NCI-H1092 (cell line): ENCODE measurements at regions not wholly inside any gene's neighbourhood (a gene's known extent, or its start where the extent isn't known, plus 50 kb on each side); places are given as distances from the start of the nearest gene placed in this dataset.

Experiments used
- DNase-seq: peaks from one replicate; lab custom pipeline; 2025; lab: John Stamatoyannopoulos, UW

DNA sequence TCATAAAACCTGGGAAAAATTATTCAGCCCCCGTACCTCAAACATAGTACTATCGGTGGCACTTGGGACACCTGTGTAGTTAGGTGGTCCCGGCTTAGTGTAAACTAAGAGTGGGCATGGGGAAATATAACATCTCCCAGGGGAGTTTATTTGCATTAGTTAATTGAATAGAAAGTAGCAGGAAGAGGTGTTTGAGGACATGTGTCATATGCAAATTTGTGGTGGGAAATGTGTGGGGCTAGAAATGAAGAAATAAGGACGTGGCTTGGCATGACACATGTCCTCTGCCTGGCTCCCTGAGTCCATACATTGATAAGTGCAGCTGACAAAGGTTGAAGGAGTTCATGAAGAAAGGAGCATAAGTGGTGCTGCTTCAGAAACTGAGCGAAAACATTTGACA lies 483.6 kb downstream of the SH2D1A start:
- no peak for DNase-seq

DNA sequence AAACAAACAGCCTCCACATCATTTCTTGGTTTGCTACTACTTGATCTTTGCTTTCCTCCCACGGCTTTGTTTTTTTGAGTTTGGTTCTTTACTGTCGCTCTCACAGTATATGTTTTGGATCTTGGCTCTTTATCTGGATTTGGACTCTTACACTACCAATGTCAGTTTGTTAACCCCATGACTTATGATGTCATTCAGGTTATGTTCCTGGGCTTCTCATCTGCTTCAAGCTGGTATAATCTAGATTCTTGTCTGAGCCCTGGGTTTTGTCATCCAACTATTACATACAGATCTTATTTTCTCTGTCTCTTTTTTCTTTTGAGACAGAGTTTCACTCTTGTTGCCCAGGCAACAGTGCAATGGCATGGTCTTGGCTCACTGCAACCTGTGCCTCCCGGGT lies 482.9 kb upstream of the TEX13C start:
- no peak for DNase-seq

DNA sequence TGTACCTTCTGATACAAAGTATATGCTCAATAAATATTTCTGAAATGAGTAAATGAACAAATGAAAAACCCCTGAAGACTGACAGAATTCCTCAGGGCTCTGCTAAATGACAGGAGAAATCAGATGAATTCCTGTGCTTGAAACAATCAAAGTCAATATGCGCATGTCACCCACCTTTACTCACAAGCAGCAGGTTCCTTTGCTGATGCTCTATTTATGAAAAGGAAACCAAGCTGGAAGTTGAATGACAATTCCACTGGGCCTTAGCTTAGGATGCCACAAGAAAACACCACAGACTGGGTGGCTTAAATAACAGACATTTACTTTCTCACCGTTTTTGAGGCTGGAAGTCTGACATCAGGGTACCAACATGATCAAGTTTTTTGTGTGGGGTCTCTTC lies 477.5 kb upstream of the TEX13C start:
- DNase-seq: no peak

DNA sequence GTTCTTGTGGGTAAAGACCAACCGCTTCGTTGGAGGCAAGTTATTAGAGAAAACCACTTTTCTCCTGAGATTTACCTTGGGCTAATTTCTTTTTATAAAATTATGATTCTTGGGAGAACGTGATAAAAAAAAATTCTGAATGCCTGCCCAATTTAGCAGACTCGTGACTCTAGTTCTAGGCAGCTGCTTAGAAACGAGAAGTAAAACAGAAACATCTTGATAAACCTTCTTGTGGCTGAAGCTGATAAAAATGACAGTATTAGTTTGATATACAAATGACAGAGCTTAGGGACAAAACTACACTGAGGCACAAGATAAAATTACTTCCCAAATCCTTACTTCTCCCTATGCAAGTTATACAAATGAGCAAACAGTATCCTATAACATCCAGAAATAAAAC lies 458.9 kb upstream of the TEX13C start:
- DNase-seq: no peak

DNA sequence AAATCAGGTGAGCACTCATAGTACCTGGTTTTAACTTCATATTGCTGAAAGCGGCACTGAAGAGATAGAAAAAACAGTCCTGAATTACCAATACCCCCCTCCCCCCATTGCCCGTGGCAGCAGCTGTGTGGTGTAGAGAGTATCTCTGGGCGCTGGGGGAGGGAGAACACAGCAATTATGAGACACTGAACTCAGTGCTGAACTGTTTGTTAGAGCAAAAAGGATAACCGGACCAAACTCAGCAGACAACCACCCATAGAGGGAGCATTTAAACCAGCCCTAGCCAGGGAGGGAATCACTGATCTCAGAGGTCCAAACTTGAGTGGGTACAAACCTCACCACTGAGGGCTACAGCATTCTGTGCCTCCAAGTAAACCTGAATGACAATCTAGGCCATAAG lies 457.4 kb upstream of the TEX13C start:
- no peak for DNase-seq

DNA sequence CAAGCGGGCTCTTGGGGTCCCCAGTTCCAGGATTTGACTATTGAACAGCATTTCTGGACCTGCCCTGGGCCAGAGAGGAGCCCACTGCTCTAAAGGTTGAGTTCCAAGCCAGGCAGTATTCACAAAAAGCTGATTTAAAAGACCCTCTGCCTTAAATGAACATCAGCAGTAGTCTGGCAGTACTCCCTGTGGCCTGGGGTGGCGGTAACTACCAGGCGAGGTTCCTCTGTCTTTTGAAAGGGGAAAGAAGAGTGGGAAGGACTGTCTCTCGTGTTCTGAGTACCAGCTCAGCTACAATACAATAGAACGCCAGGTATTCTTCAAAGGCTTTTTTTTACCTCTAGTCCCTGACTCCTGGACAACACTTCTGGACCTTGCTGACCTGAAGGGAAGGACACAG lies 456.4 kb upstream of the TEX13C start:
- no peak for DNase-seq

DNA sequence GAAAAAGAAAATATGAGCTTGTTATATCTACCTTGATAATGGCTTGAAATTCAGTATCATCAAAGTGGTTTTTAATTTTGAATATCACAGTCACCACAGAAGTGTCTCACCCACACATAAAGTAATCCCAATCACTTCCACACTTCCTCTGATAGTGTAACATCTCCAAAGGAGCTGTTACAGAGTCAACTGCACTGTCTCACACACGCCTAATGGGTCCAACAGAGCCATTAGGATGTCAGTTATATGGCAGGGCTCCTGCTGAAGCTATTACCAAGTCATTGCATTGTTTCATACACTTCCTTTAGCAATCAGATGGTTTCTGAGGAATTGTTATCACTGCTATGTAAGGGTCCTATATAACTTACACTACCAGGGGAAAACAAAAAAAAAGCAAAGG lies 432.1 kb upstream of the TEX13C start:
- DNase-seq: no peak

DNA sequence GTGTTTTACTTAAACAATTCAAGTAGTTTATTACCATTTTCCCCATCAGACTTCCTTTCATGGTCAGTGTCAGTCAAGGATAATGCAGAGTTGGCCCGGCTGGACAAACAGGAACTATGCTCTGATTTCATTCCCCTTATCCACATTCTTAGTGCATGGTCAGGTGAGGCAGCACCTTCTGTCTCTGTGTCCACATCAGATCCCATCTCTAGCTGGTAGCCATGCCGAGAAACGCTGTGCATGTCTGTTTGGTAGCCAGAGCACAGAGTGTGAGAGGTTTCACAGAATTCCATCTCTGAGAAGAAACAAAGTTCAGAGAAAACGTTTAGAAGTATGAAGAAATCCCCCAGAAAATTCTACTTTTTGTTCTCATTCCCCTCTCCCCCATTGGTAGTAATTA lies 423.7 kb upstream of the TEX13C start:
- DNase-seq: no peak

DNA sequence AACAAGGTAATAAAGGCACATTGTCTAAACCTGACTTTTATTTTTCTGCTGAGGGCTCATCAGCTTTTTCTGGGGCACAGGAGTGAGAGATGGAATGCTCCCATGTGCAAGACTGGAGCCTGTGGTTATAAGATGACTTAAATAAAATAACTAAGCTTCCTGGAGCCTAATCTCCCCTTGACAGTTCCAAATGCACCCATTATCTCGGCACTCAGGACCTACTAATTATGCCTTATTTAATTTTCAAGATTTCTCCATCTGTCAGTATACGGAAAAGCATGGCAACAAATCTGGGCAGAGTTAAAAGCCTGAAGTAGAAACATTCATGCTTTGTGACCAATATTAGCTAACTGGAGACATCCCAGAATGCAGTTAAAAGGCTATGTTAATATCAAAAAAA lies 416.7 kb upstream of the TEX13C start:
- DNase-seq: no peak

DNA sequence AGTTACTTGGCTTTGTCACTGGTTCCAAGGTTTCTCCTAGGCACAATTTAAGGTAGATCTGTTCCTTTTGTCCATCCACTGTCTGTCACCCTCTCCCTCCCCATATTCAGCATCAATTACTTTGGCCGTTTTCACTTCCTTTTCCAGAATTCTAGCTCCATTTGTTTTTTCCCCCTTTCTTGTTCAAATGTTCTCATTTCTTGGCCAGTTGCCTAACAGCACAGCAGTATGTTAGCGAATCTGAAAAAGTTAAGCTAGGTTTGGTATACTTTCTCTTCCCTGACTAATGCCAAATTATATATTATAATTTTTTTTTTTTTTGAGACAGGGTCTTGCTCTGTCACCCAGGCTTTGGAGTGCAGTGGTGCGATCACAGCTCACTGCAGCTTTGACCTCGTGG lies 409.1 kb upstream of the TEX13C start:
- DNase-seq: no peak

DNA sequence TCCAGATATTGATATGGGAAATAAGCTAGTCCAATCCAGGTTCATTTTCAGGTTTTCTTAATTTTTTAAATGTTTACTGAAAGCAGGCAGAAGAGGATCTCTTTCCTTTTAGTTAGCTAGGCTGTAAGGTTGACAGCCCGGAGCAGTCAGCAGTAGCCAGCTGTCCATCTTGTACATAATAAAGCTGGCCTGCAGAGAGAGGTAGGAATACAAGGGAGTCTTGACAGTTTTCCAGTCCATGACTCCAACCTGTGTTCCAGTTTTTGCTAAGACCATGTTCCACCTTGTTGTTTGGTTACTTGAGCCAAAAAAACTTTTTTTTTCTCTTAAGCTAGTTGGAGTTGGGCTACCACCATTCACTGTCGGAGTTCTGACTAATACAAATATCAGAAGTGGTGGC lies 402.7 kb upstream of the TEX13C start:
- no peak for DNase-seq

DNA sequence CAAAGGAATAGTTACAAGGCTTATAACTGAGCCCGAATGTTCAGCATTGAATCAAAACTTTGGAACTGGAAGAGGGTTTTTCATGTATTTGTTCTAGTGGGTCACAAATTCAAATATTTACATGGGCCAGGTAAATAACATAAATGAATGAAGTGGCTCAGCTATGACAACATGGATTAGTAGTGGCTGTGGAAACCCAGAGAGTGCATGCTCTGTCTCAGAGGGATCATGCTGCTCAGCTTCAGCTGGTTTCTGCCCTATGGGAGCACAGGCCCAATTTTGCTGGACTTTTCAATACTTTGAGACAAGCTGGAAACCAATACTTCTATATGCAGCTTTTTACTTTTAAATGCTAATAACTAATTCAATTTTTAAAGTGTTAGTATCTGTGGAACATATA lies 394.0 kb upstream of the TEX13C start:
- no peak for DNase-seq

DNA sequence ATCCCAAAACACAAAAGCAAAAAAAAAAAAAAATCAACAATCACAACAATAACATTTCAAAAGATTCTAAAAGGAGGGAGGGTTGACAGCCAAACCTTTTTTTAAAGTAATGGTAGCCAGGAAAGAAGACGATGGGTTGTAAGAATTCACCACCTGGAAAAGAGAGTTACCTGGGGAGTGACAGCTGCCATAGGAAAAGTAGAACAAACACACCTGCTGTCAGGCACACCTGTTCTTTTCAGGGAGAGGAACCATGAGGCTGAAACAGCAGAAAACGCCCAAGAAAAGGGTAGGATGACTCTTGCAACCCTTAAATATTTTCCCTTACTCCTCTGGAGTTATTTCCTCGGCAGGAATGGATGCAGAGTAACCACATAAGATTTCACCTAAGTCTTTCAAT lies 388.4 kb upstream of the TEX13C start:
- DNase-seq: no peak

DNA sequence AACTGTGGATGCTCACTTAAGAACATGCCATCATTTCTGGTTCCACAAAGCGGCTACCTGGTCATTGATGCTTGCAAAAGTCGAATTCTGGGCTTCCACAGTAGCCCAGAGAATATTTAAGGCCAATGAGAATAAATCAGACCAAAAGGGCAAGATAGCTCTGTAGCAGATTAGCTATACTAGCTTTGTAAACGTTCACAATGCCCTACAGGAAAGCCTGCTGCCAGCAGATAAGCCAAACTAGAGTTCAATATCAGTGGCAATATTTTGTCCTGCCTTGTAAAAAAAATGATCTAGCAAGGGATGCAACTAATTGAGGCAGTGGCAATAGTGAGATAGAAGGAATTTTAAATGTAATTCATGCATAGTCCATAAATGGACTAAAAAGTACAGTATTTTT lies 387.7 kb upstream of the TEX13C start:
- DNase-seq: no peak

DNA sequence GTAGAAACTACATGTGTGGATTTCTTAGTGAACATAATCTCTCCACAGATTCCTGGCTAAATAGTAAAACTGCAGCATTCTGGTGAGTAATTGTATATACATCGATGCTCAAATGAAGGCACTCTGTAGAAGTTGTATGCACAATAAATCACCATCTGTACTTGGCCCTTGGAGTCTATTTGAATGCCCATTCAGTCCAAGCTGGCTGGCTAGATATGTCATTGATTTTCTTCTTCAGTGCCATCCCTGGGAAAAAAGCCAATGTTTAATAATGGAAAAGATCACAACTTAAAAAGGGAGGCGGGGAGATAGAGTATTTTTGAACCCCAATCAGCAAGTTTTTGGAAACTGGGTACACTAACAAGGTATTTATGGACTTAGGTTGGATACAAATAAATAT lies 381.0 kb upstream of the TEX13C start:
- no peak for DNase-seq

DNA sequence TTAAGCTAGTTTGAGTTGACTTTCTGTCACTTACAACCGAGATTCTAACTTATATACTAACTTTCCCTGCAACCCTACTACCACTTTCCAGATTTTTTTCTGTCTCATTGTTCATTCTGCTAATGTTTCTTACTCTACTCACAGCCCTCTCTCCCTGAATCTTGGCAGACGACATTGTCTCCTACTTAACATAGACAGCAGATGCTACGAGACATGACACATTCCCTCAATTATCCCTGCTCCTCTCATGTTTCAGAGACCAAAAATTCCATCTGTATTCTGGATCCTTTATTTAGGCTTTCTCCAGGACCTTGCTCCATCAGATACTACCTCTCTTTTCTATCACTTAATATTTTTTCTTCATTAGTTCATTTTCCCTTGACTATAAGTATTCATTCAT lies 379.1 kb upstream of the TEX13C start:
- no peak for DNase-seq

DNA sequence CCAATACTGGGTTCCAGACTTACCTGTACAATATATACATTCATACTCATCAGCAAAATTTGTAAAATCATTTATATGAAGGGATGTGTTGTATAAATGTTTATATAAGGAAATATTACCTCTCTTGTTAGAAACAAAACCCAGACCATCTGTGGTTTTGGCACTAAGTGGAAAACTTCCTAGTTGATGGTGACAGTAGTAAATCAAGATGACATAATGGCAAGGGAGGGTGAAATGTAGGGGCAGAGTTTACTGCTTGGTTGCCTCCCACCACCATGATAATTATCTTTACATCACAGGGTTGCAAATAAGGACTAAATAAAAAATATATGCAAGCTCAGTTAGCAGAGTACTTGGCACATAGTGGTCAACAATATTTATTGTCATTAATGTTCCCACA lies 365.3 kb upstream of the TEX13C start:
- DNase-seq: no peak

DNA sequence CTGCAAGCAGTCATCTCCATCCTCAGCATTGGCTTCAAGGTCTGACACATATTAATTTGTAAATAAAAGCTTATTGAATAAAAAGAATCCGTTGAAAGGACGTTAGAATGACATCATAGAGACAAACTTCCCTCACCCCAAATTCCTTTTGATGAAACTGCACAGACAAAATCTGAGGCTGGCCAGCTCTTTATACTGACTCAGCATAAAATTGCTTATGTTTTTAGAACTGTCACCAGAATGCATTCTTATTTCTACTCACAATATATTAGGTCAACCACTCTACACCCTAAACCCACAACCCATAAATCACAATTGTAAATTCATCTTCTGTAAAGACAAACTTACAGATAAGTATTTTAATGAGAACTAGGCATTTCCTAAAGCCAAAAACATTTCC lies 359.2 kb upstream of the TEX13C start:
- DNase-seq: no peak

DNA sequence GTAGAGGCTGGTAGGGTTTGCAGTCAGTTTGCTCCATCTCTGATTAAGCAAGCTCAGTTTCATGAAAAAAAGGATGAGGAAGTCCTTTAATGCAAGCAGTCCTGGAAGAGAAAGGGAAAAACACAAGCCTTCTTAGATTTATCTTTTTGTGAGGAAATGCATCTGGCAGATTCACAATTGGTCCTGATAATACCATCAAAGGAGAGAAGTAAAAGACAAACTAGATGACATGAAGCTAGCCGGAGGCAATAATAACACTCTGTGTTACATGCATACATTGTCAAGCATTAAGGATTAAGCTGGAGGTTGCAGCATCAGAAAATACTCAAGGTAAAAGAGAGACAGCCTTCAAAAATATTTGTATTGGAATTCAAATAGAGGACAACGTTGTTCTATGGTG lies 356.0 kb upstream of the TEX13C start, which contains the start of gene TENM1:
Gene TENM1 (minus strand): TSS at position 101 of the 400 bp plus-strand sequence.
- no peak for DNase-seq

DNA sequence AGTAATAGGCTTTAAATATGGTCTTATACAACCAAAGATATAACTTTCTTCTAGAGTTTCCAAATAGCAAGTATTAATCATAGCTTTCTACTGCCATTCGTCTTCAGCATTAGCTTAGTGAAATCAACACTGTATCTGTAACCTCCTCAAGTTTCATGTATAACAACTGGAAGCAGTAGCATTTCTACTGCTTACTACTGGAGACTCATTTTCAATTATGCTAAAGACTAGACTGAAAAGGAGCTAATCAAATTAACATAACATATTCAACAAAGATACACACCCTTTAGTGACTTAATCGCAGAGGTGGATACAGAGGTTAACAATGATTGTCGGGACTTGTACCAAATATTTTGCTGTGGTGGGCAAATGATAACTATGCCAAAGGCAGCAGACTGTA lies 344.2 kb upstream of the TEX13C start:
- DNase-seq: no peak

DNA sequence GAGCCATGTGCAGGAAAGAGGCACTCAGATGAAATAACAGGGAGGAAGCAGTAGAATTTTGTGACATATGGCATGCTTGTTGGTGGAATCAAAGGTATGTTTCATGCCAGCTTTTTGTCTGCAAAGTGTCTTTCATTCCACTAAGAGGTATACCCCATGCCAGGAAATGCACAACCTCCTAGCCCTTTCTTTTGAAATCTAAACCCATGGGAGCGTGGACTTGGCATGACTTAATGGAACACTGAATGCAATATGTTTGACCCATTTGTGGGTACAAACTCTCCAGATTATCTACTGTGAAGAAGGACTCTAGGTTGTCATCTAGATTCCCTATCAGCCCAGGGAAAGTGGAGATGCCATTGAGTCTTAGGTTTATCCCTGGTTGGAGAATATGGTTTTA lies 338.3 kb upstream of the TEX13C start:
- peak; percentile 61 for DNase-seq

DNA sequence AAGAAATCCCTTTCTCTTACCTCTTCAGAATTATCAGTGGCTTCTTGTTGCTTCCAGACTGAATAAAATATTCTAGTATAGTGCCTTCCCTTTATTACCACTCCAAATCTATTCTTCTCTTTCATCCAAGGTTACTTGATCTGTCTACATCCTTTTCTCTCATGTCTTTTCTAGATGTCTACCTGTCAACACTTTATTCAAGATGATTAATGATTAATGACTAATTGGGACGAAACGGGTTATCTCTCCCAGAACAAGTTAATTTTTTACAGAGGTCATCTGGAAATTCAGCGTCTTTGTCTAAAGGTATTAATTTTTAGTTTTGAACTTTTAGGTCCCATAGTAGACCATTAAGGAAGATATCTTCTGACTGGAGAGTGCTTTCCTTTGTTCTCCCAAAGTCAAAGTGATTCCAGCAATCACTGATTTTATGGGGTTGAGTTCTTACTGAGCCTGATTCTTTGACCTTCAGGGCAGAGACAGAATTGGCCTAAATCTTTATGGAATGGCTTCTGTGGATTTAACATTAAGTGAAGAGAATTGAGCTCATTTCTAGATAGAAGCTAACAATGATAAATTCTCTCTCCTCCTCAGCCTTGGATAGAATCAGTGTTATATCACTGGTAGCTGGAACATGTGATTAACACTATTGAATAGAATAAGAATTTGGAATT lies 335.4 kb upstream of the TEX13C start:
- no peak for DNase-seq

DNA sequence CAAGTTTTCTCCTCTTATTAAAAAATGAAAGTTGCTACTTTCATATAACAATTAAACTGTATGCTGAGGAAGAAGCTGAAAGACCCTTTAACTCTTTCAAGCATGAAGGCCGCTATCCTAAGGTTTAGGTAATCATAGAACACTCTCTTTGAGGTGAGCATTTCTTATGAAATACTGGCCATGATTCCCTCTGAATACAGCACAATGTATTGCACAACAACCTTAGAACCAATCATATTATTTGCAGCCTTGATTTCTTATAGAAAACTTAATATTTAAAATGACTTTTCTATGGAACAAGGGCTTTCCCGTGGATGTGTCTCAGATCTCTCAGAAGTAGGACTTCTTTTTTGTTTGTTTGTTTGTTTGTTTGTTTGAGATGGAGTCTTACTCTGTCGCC lies 333.4 kb upstream of the TEX13C start:
- no peak for DNase-seq

DNA sequence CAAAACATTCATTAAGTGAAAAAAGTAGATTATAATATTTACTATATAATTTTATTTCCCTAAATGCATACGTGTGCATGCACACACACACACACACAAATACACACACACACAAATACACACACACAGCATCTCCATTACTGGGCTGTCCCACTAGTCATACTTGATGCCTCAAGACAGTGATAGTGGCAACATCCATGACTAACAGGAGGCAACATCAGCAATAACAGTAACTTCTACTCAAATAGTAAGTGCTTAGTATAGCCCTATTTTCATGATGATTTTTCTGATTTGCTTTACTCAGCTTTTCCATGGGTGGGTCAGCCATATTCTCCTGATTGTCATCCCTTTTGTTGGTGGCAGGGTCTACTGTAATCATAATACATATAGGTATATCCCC lies 325.9 kb upstream of the TEX13C start:
- no peak for DNase-seq

DNA sequence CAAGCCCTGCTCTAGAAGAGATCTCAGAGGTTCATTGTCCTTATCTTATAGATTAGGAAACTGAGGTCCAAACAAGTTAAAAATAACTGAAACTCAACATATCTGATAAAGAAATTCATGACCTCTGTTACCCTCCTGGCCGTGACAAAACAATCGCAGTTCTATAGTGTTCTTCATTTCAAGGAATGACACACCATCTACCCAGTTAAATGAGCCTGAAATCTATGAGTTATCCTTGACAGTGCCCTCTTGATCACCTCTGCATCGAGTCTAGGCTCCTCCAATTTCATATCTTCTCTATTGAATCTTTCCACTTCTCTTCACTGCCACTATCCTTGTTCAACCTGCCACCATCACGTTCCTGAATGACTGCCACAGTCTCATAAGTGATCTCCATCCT lies 325.3 kb upstream of the TEX13C start:
- DNase-seq: no peak
